ENCODE measurements at regions not wholly inside any gene's neighbourhood (a gene's known extent, or its start where the extent isn't known, plus 50 kb on each side); places are given as distances from the start of the nearest gene placed in this dataset.
"Not testable (repeated sequence)": the region's sequence is repeated elsewhere in the genome, so short reads cannot be mapped to it uniquely, and the experiment has no call there.

DNA sequence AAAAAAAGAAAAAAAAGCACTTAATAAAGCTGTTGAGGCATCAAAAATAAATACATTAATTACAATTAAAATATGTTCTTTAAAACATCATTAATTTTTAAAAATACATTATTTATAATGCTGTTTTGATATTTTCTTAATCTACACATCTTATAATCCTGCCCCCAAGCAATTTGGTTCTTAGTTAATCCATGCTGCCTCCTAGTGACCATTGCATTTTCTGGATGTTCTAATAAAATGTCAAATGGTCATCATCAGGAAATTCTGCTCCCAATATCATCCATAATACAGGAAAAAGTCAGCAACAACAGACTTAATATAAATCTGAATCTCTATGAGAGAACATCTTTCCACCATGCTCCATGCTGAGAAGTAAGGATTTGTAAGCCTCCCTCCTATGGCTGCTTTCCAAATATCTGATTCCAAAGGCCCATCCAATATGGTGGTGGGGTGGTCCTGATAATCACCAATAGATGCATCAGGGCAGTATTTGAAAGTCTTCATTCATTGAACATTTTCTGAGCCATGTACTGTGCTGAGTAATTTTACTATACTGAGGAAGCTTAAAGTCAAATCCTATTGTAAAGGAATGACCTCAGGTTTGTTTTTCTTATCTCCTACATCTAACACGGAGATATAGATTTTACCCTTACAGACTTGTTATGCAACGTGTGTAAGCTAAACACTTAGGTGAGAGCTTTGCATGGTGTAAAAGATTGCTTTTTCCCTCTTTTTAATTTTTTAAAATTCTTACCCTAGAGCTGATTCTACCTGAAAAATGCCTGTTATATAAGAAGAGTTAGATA, 124.7 kb upstream of the BMAL1 start:
- no peak overlapping the region for H3K4me3 ChIP-seq
- no peak for DNase-seq
- no peaks in the 10 kb centered on the region for H3K4me1 ChIP-seq
- WGBS, 2 donors: 15 to 46% methylated on average over 2 of the region's 2 CpGs
- no peaks in the 10 kb centered on the region for H3K36me3 ChIP-seq
- TF ChIP-seq, protein P1, sequence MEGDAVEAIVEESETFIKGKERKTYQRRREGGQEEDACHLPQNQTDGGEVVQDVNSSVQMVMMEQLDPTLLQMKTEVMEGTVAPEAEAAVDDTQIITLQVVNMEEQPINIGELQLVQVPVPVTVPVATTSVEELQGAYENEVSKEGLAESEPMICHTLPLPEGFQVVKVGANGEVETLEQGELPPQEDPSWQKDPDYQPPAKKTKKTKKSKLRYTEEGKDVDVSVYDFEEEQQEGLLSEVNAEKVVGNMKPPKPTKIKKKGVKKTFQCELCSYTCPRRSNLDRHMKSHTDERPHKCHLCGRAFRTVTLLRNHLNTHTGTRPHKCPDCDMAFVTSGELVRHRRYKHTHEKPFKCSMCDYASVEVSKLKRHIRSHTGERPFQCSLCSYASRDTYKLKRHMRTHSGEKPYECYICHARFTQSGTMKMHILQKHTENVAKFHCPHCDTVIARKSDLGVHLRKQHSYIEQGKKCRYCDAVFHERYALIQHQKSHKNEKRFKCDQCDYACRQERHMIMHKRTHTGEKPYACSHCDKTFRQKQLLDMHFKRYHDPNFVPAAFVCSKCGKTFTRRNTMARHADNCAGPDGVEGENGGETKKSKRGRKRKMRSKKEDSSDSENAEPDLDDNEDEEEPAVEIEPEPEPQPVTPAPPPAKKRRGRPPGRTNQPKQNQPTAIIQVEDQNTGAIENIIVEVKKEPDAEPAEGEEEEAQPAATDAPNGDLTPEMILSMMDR (IDR thresholded peaks at IDR 0.05): peak in 1 of 4 experiments; percentile 17
- no peak for TF ChIP-seq POLR2AphosphoS5 (IDR thresholded peaks at IDR 0.05)
- peaks cover 0 to 2% (median under 1%) of the 10 kb centered on the region in 4 donors for H3K9me3 ChIP-seq
- intact Hi-C loops (cut with DNase I): no loop called here
- no peaks in the 10 kb centered on the region for H3K27me3 ChIP-seq
- H3K27ac ChIP-seq: no peak overlapping the region

DNA sequence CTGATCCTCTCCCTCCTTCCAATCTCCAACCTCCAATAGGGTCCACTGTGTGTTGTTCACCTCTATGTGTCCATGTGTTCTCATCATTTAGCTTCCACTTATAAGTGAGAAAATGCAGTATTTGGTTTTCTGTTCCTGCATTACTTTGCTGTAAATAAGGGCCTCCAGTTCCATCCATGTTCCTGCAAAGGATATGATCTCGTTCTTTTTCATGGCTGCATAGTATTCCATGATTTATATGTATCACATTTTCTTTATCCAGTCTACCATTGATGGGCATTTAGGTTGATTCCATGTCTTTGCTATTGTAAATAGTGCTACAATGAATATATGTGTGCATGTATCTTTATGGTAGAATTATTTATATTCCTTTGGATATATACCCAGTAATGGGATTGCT, 123.2 kb upstream of the BMAL1 start:
- intact Hi-C loops (cut with DNase I); H3K9me3 ChIP-seq; H3K4me3 ChIP-seq; H3K27me3 ChIP-seq; H3K27ac ChIP-seq; DNase-seq; H3K4me1 ChIP-seq; H3K36me3 ChIP-seq: not testable (repeated sequence)
- WGBS, 2 donors: 73 to 88% methylated on average over 1 of the region's 1 CpG

DNA sequence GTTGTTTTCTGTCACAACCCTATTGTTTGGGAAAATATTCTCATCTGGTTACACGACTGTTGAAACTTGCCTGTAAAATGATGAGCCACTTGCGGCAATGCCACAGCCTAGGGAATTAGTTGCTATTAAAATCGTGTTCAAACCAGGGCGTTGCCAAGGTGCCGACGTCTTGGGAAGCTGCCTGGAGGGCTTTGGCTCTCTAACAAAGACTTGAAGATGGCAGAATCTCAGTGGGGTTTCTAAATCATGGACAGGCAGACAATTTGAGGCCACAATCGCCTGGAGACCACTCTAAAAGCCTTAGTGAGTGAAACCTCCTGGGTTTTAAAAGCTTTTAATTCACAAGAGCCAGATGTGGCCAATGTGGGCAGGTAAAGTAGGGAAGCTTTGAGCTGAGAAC, 117.2 kb upstream of the BMAL1 start:
- Histone ChIP-seq H3K27me3 (no peaks in the 10 kb centered on the region), H3K9me3 (peaks cover 0 to 2% (median 0%) of the 10 kb centered on the region in 4 donors), H3K4me3 (no peak overlapping the region), H3K36me3 (no peaks in the 10 kb centered on the region), H3K27ac (no peak overlapping the region), H3K4me1 (no peaks in the 10 kb centered on the region)
- 82 to 88% methylated on average over 7 of the region's 7 CpGs for WGBS, 2 donors
- intact Hi-C loops (cut with DNase I): no loop called here
- DNase-seq: no peak
- TF ChIP-seq, protein P1 (IDR thresholded peaks at IDR 0.05): no peak
- TF ChIP-seq POLR2AphosphoS5 (IDR thresholded peaks at IDR 0.05): no peak
- no peak for TF ChIP-seq EP300 (IDR thresholded peaks at IDR 0.05)
- no peak for TF ChIP-seq POLR2A (IDR thresholded peaks at IDR 0.05)

DNA sequence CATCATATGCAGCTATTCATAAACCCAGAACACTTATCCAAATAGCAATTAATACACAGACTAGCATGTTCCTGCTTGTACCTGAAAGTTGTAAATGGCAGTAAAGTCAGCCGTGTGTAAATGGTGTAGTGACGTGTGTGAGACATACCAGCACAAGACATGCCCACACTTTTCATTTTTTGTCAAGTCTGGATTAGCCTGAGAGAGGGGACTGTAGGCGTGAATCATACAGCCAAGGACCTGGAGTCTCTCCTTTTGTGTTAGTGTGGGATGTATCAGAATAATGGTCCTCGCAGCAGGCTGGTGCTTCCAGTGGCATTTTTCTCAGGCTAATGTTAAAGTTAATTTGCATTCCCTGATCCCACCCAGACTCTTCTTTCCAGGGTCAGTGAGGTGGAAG, 116.8 kb upstream of the BMAL1 start:
- 78 to 79% methylated on average over 4 of the region's 4 CpGs for WGBS, 2 donors
- no peak for DNase-seq
- intact Hi-C loops (cut with DNase I): no loop called here

DNA sequence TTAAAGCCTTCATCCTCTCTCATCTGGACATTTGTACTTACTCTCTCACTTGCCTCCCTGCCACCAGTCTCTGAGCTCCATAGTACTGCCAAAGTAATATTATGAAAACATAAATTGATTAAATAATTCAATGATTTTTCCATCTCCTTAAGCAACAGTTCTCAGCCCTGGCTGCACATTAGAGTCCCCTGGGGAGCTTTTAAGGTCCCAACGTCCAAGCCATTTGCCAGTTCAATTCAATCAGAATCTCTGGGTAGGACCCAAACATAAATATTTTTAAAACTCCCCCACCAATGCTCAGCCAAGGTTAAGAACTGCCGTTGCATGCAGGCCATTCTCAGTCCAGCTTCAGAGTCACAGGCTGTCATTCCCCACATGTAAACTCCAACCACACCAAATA, 114.4 kb upstream of the BMAL1 start:
- no peak for DNase-seq
- Histone ChIP-seq H3K36me3 (no peaks in the 10 kb centered on the region), H3K4me3 (no peak overlapping the region), H3K9me3 (no peaks in the 10 kb centered on the region), H3K4me1 (no peaks in the 10 kb centered on the region), H3K27me3 (no peaks in the 10 kb centered on the region), H3K27ac (no peak overlapping the region)
- intact Hi-C loops (cut with DNase I): no loop called here
- no peak for TF ChIP-seq POLR2A (IDR thresholded peaks at IDR 0.05)
- TF ChIP-seq, protein P1 (IDR thresholded peaks at IDR 0.05): no peak
- no peak for TF ChIP-seq POLR2AphosphoS5 (IDR thresholded peaks at IDR 0.05)
- TF ChIP-seq EP300 (IDR thresholded peaks at IDR 0.05): no peak
- 58 to 86% methylated on average over 2 of the region's 2 CpGs for WGBS, 2 donors

More for the DNA sequence above, 116.8 kb upstream of the BMAL1 start:
- H3K27ac ChIP-seq: no peak overlapping the region
- H3K36me3 ChIP-seq: no peaks in the 10 kb centered on the region
- H3K4me1 ChIP-seq: no peaks in the 10 kb centered on the region
- TF ChIP-seq POLR2AphosphoS5 (IDR thresholded peaks at IDR 0.05): no peak
- TF ChIP-seq EP300 (IDR thresholded peaks at IDR 0.05): no peak
- TF ChIP-seq, protein P1 (IDR thresholded peaks at IDR 0.05): no peak
- TF ChIP-seq POLR2A (IDR thresholded peaks at IDR 0.05): no peak
- no peak overlapping the region for H3K4me3 ChIP-seq
- no peaks in the 10 kb centered on the region for H3K9me3 ChIP-seq
- H3K27me3 ChIP-seq: no peaks in the 10 kb centered on the region
